Activated B cell treated with CpG ODN at 0.5 μM for 24 hours (primary cell): ENCODE measurements at regions not wholly inside any gene's neighbourhood (a gene's known extent, or its start where the extent isn't known, plus 50 kb on each side); places are given as distances from the start of the nearest gene placed in this dataset.

Experiments
- ATAC-seq: fragments of 200-7000 bp; cut with Tn5 transposase; one replicate; pipeline ENCODE4 v1.10.0; 2021; ENCODE audit warnings: low read depth, mild to moderate bottlenecking, moderate library complexity
- CTCF ChIA-PET: fragments of 350-600 bp; sonication (Branson Sonifier 250); formaldehyde crosslinking; loops from one replicate; lab custom pipeline; 2021; ENCODE audit warnings: antibody characterized with exemption; lab: Charles Lee
- POLR2A ChIA-PET: fragments of 350-600 bp; sonication (Branson Sonifier 250); formaldehyde crosslinking; loops from one replicate; lab custom pipeline; 2021; ENCODE audit warnings: antibody characterized with exemption; lab: Charles Lee
- DNase-seq: peaks from one replicate; pipeline ENCODE4 v3.0.0; 2022
- H3K27ac Mint-ChIP-seq: one replicate; pipeline ENCODE4 v1.8.0; 2020; ENCODE audit warnings: mixed read lengths
- H3K27me3 Mint-ChIP-seq: one replicate; pipeline ENCODE4 v1.8.0; 2021; ENCODE audit warnings: mixed read lengths
- H3K36me3 Mint-ChIP-seq: one replicate; pipeline ENCODE4 v1.8.0; 2021; ENCODE audit warnings: low read depth, mixed read lengths
- H3K4me1 Mint-ChIP-seq: one replicate; pipeline ENCODE4 v1.8.0; 2021; ENCODE audit warnings: mixed read lengths
- H3K4me3 Mint-ChIP-seq: one replicate; pipeline ENCODE4 v1.8.0; 2020; ENCODE audit warnings: mild to moderate bottlenecking, mixed read lengths
- H3K9me3 Mint-ChIP-seq: one replicate; pipeline ENCODE4 v1.8.0; 2020; ENCODE audit warnings: mixed read lengths
- CTCF ChIP-seq: fragments of 200-600 bp; IDR thresholded peaks from one replicate; pipeline ENCODE4 v1.8.0; 2022; ENCODE audit warnings: antibody characterized with exemption, mild to moderate bottlenecking
- intact Hi-C: fragments of 100-400 bp; cut with micrococcal nuclease; formaldehyde crosslinking; loops from one replicate; pipeline ENCODE4 v1.15.1; 2024

DNA sequence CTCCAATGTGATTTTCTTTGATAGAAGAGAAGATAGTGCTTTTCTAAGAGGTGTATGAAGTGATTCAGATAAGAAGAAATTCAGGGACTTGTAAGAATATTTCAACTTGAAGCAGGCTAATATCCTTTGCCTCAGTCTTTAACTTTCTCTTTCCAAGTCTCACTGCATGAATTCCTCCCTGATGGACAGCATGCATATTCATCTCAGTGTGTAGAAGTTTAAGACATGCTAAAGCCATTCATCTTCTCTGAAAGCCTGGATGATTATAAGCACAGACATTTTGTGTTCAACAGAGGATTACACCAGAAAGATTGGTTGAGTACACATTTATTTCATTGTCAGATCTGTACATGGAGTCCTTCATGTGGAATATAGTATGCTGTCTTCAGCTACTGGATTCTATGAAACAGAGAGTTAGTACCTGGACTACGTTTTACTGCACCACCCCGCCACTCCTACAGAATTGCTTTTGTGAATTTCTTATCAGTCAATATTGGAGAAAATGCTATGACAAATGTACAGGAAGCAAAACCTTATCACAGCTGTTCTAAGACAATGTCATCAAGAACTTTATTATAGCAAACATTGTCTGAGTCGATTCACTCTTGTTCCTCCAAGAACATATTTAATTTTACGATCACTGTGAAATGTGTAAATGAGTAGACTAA lies 1346.1 kb downstream of the OTOL1 start:
- ChIA-PET CTCF (interaction anchor here (0.7 kb wide), 1 partner anchor 44 kb away, joined by 3 read pairs; no protein-coding TSS in a partner anchor), POLR2A (no interaction called here)
- no peak for TF ChIP-seq CTCF
- no peak overlapping the region for H3K27ac Mint-ChIP-seq
- no peaks in the 10 kb centered on the region for H3K4me1 Mint-ChIP-seq
- H3K9me3 Mint-ChIP-seq = peaks cover 2% of the 10 kb centered on the region
- DNase-seq = no peak
- H3K4me3 Mint-ChIP-seq = no peak overlapping the region
- no peaks in the 10 kb centered on the region for H3K36me3 Mint-ChIP-seq
- no peak for ATAC-seq
- H3K27me3 Mint-ChIP-seq = no peaks in the 10 kb centered on the region
- intact Hi-C loops = no loop called here

- Mint-ChIP-seq H3K9me3 (peaks cover 2% of the 10 kb centered on the region), H3K36me3 (no peaks in the 10 kb centered on the region), H3K27ac (no peak overlapping the region), H3K4me1 (no peaks in the 10 kb centered on the region), H3K4me3 (no peak overlapping the region), H3K27me3 (no peaks in the 10 kb centered on the region)
- ChIA-PET POLR2A (no interaction called here), CTCF (no interaction called here)
- ATAC-seq (no peak), DNase-seq (no peak)
- no peak for TF ChIP-seq CTCF
- intact Hi-C loops = no loop called here
These were observed 1349.3 kb downstream of the OTOL1 start for GRCh38 chr3:162845918-162846317.

GRCh38 chr3:162847511-162847910 lies 1350.9 kb downstream of the OTOL1 start:
- peaks cover 2% of the 10 kb centered on the region for H3K9me3 Mint-ChIP-seq
- H3K4me3 Mint-ChIP-seq = no peak overlapping the region
- ATAC-seq (no peak), DNase-seq (no peak)
- no peaks in the 10 kb centered on the region for H3K4me1 Mint-ChIP-seq
- no peak overlapping the region for H3K27ac Mint-ChIP-seq
- H3K27me3 Mint-ChIP-seq = no peaks in the 10 kb centered on the region
- TF ChIP-seq CTCF = no peak
- ChIA-PET CTCF (no interaction called here), POLR2A (no interaction called here)
- intact Hi-C loops = no loop called here
- no peaks in the 10 kb centered on the region for H3K36me3 Mint-ChIP-seq

GRCh38 chr3:162863579-162863978 lies 1367.0 kb downstream of the OTOL1 start:
- no peaks in the 10 kb centered on the region for H3K27me3 Mint-ChIP-seq
- CTCF ChIA-PET = no interaction called here
- no peak overlapping the region for H3K27ac Mint-ChIP-seq
- intact Hi-C loops = no loop called here
- H3K4me3 Mint-ChIP-seq = no peak overlapping the region
- H3K36me3 Mint-ChIP-seq = no peaks in the 10 kb centered on the region
- no peaks in the 10 kb centered on the region for H3K4me1 Mint-ChIP-seq
- H3K9me3 Mint-ChIP-seq = no peaks in the 10 kb centered on the region
- TF ChIP-seq CTCF = no peak
- POLR2A ChIA-PET = no interaction called here
- ATAC-seq (no peak), DNase-seq (no peak)

- ATAC-seq (no peak), DNase-seq (no peak)
- CTCF ChIA-PET = no interaction called here
- H3K4me1 Mint-ChIP-seq = no peaks in the 10 kb centered on the region
- H3K4me3 Mint-ChIP-seq = no peak overlapping the region
- no peaks in the 10 kb centered on the region for H3K9me3 Mint-ChIP-seq
- no peaks in the 10 kb centered on the region for H3K36me3 Mint-ChIP-seq
- intact Hi-C loops = no loop called here
- H3K27ac Mint-ChIP-seq = no peak overlapping the region
- TF ChIP-seq CTCF = no peak
- H3K27me3 Mint-ChIP-seq = no peaks in the 10 kb centered on the region
- POLR2A ChIA-PET = no interaction called here
These were observed 1368.9 kb downstream of the OTOL1 start for GRCh38 chr3:162865466-162865865.
